ENCODE measurements at regions not wholly inside any gene's neighbourhood (a gene's known extent, or its start where the extent isn't known, plus 50 kb on each side); places are given as distances from the start of the nearest gene placed in this dataset.

GRCh38 chr7:35993676-35994606 lies 159.1 kb upstream of the EEPD1 start:
- Histone ChIP-seq H3K27ac (ENCODE audit: low read length) (no peak overlapping the region), H3K9ac (ENCODE audit: low read length) (no peak overlapping the region)
- no peak for TF ChIP-seq CTCF (IDR thresholded peaks at IDR 0.05; ENCODE audit: low read depth, low read length)
- TF ChIP-seq EZH2phosphoT487 (IDR thresholded peaks at IDR 0.05; ENCODE audit: low read depth): no peak

GRCh38 chr7:35995334-35995733 lies 157.7 kb upstream of the EEPD1 start:
- H3K4me3 ChIP-seq (ENCODE audit: low read length): no peak overlapping the region
- no peak overlapping the region for H3K4me2 ChIP-seq (ENCODE audit: low read length)
- no peaks in the 10 kb centered on the region for H3K79me2 ChIP-seq (ENCODE audit: low read length)
- TF ChIP-seq CTCF (IDR thresholded peaks at IDR 0.05; ENCODE audit: low read depth, low read length): no peak
- no peaks in the 10 kb centered on the region for H3K36me3 ChIP-seq (replicated peaks; ENCODE audit: low read depth, low read length)
- H3K27ac ChIP-seq (ENCODE audit: low read length): no peak overlapping the region
- no peaks in the 10 kb centered on the region for H4K20me1 ChIP-seq (ENCODE audit: insufficient read depth, low read length)
- no peaks in the 10 kb centered on the region for H3K9me3 ChIP-seq (ENCODE audit: insufficient read depth, low read length)
- H3K27me3 ChIP-seq (ENCODE audit: low read depth, low read length): no peaks in the 10 kb centered on the region
- H3K4me1 ChIP-seq (ENCODE audit: low read length): no peaks in the 10 kb centered on the region
- no peak overlapping the region for H3K9ac ChIP-seq (ENCODE audit: low read length)
- H2AFZ ChIP-seq (ENCODE audit: low read depth, low read length): no peak overlapping the region

More at GRCh38 chr7:35993676-35994606, 159.1 kb upstream of the EEPD1 start:
- Histone ChIP-seq H3K27me3 (ENCODE audit: low read depth, low read length) (no peaks in the 10 kb centered on the region), H3K4me2 (ENCODE audit: low read length) (no peak overlapping the region), H3K4me3 (ENCODE audit: low read length) (no peak overlapping the region), H3K4me1 (ENCODE audit: low read length) (no peaks in the 10 kb centered on the region), H3K36me3 (replicated peaks; ENCODE audit: low read depth, low read length) (no peaks in the 10 kb centered on the region), H2AFZ (ENCODE audit: low read depth, low read length) (no peak overlapping the region), H4K20me1 (ENCODE audit: insufficient read depth, low read length) (no peaks in the 10 kb centered on the region), H3K79me2 (ENCODE audit: low read length) (no peaks in the 10 kb centered on the region), H3K9me3 (ENCODE audit: insufficient read depth, low read length) (no peaks in the 10 kb centered on the region)

GRCh38 chr7:35998481-35998880 lies 154.6 kb upstream of the EEPD1 start:
- H3K36me3 ChIP-seq (replicated peaks; ENCODE audit: low read depth, low read length): no peaks in the 10 kb centered on the region
- no peaks in the 10 kb centered on the region for H3K4me1 ChIP-seq (ENCODE audit: low read length)
- H3K9me3 ChIP-seq (ENCODE audit: insufficient read depth, low read length): no peaks in the 10 kb centered on the region
- no peak for TF ChIP-seq CTCF (IDR thresholded peaks at IDR 0.05; ENCODE audit: low read depth, low read length)
- no peak for TF ChIP-seq EZH2phosphoT487 (IDR thresholded peaks at IDR 0.05; ENCODE audit: low read depth)
- no peak overlapping the region for H2AFZ ChIP-seq (ENCODE audit: low read depth, low read length)
- H3K9ac ChIP-seq (ENCODE audit: low read length): no peak overlapping the region
- H3K4me2 ChIP-seq (ENCODE audit: low read length): no peak overlapping the region
- no peak overlapping the region for H3K4me3 ChIP-seq (ENCODE audit: low read length)
- no peaks in the 10 kb centered on the region for H4K20me1 ChIP-seq (ENCODE audit: insufficient read depth, low read length)
- 0 out of 2 replicates have a peak, but pooled peaks cover 4% of the 10 kb centered on the region for H3K27me3 ChIP-seq (ENCODE audit: low read depth, low read length)
- no peak overlapping the region for H3K27ac ChIP-seq (ENCODE audit: low read length)
- no peaks in the 10 kb centered on the region for H3K79me2 ChIP-seq (ENCODE audit: low read length)

GRCh38 chr7:36001546-36001945 lies 151.5 kb upstream of the EEPD1 start:
- 0 out of 2 replicates have a peak, but pooled peaks cover 4% of the 10 kb centered on the region for H3K27me3 ChIP-seq (ENCODE audit: low read depth, low read length)
- no peak overlapping the region for H2AFZ ChIP-seq (ENCODE audit: low read depth, low read length)
- no peak overlapping the region for H3K4me2 ChIP-seq (ENCODE audit: low read length)
- H3K9me3 ChIP-seq (ENCODE audit: insufficient read depth, low read length): no peaks in the 10 kb centered on the region
- no peak overlapping the region for H3K9ac ChIP-seq (ENCODE audit: low read length)
- no peak overlapping the region for H3K4me3 ChIP-seq (ENCODE audit: low read length)
- no peaks in the 10 kb centered on the region for H4K20me1 ChIP-seq (ENCODE audit: insufficient read depth, low read length)
- TF ChIP-seq EZH2phosphoT487 (IDR thresholded peaks at IDR 0.05; ENCODE audit: low read depth): no peak
- no peaks in the 10 kb centered on the region for H3K4me1 ChIP-seq (ENCODE audit: low read length)
- H3K79me2 ChIP-seq (ENCODE audit: low read length): no peaks in the 10 kb centered on the region
- no peaks in the 10 kb centered on the region for H3K36me3 ChIP-seq (replicated peaks; ENCODE audit: low read depth, low read length)
- no peak overlapping the region for H3K27ac ChIP-seq (ENCODE audit: low read length)
